Osteoblast (primary cell): ENCODE measurements at regions not wholly inside any gene's neighbourhood (a gene's known extent, or its start where the extent isn't known, plus 50 kb on each side); places are given as distances from the start of the nearest gene placed in this dataset.

Experiments
- DNase-seq: peaks from one replicate; pipeline ENCODE4 v3.0.0; 2011; ENCODE audit warnings: low spot score, mixed read lengths; ENCODE audit not compliant: insufficient read length; ENCODE audit errors: missing footprints
- H2AFZ ChIP-seq: 2 replicates; pipeline ENCODE4 v1.6.0; 2011; ENCODE audit warnings: mild to moderate bottlenecking, low read length
- H3K27ac ChIP-seq: 2 replicates; pipeline ENCODE4 v1.5.1; 2011; ENCODE audit warnings: mild to moderate bottlenecking, low read depth, low read length, moderate library complexity
- H3K27me3 ChIP-seq: 2 replicates; pipeline ENCODE4 v1.6.0; 2012; ENCODE audit warnings: mild to moderate bottlenecking, control low read depth, inconsistent platforms, low read length, moderate library complexity; ENCODE audit not compliant: insufficient read depth
- H3K36me3 ChIP-seq: 2 replicates; pipeline ENCODE4 v1.5.1; 2011; ENCODE audit warnings: mild to moderate bottlenecking, low read length, control low read depth, moderate library complexity; ENCODE audit not compliant: insufficient read depth
- H3K4me1 ChIP-seq: 2 replicates; pipeline ENCODE4 v1.5.1; 2011; ENCODE audit warnings: mild to moderate bottlenecking, low read length, control low read depth, moderate library complexity; ENCODE audit not compliant: insufficient read depth
- H3K4me2 ChIP-seq: 2 replicates; pipeline ENCODE4 v1.6.0; 2011; ENCODE audit warnings: mild to moderate bottlenecking, low read length; ENCODE audit not compliant: insufficient read depth
- H3K4me3 ChIP-seq: fragments of 200-600 bp; sonication (generic); 3 replicates; pipeline ENCODE4 v1.5.1; 2012; ENCODE audit warnings: mild to moderate bottlenecking, low read length, inconsistent platforms; ENCODE audit not compliant: insufficient read depth
- H3K79me2 ChIP-seq: 2 replicates; pipeline ENCODE4 v1.6.0; 2012; ENCODE audit warnings: mild to moderate bottlenecking, low read length, control low read depth, inconsistent platforms; ENCODE audit not compliant: insufficient read depth
- H3K9me3 ChIP-seq: 2 replicates; pipeline ENCODE4 v1.5.1; 2011; ENCODE audit warnings: low read depth, low read length, control low read depth
- H4K20me1 ChIP-seq: 2 replicates; pipeline ENCODE4 v1.6.0; 2012; ENCODE audit warnings: mild to moderate bottlenecking, low read length, control low read depth; ENCODE audit not compliant: insufficient read depth
- CTCF ChIP-seq: IDR thresholded peaks from 2 replicates; pipeline ENCODE4 v1.5.1; 2011; ENCODE audit warnings: mild to moderate bottlenecking, low read depth, low read length, moderate library complexity; ENCODE audit errors: extremely low read depth

DNA sequence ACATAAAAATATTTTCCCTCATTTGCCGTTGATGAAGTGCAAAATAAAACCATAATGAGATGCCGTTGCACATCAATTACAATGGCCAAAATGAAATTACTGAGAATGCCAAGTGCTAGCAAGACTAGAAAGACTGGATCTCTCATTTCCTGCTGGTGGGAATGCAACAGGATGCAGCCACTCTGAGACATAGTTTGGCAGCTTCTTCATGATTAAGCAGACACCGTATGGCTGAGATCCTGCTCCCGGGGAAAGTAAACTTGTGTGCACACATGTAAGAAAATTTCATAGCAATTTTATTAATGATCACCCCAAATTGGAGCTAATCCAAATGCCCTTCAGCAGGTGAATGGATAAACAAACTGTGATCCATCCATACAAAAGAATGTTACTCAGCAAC is 1013.2 kb downstream of the TBC1D22A start:
- Histone ChIP-seq H3K79me2 (no peaks in the 10 kb centered on the region), H3K36me3 (no peaks in the 10 kb centered on the region), H3K27ac (no peak overlapping the region), H2AFZ (no peak overlapping the region), H3K27me3 (no peaks in the 10 kb centered on the region), H3K4me1 (no peaks in the 10 kb centered on the region), H4K20me1 (no peaks in the 10 kb centered on the region), H3K9me3 (peaks cover 2% of the 10 kb centered on the region), H3K4me3 (no peak overlapping the region), H3K4me2 (no peak overlapping the region)
- TF ChIP-seq CTCF = no peak
- no peak for DNase-seq

GRCh38 chr22:47775191-47775590 is 1012.7 kb downstream of the TBC1D22A start:
- Histone ChIP-seq H3K4me1 (no peaks in the 10 kb centered on the region), H3K27ac (no peak overlapping the region), H3K79me2 (no peaks in the 10 kb centered on the region), H3K4me3 (no peak overlapping the region), H3K4me2 (no peak overlapping the region), H4K20me1 (no peaks in the 10 kb centered on the region), H2AFZ (no peak overlapping the region), H3K27me3 (no peaks in the 10 kb centered on the region), H3K9me3 (peaks cover 2% of the 10 kb centered on the region), H3K36me3 (no peaks in the 10 kb centered on the region)
- no peak for TF ChIP-seq CTCF
- DNase-seq = no peak

- no peak for TF ChIP-seq CTCF
- Histone ChIP-seq H3K27ac (no peak overlapping the region), H3K4me2 (no peak overlapping the region), H4K20me1 (no peaks in the 10 kb centered on the region), H2AFZ (no peak overlapping the region), H3K4me1 (no peaks in the 10 kb centered on the region), H3K27me3 (no peaks in the 10 kb centered on the region), H3K36me3 (no peaks in the 10 kb centered on the region), H3K79me2 (no peaks in the 10 kb centered on the region), H3K4me3 (no peak overlapping the region), H3K9me3 (peaks cover 2% of the 10 kb centered on the region)
- no peak for DNase-seq
Observed at GRCh38 chr22:47773635-47774034, 1011.2 kb downstream of the TBC1D22A start.

- Histone ChIP-seq H3K79me2 (no peaks in the 10 kb centered on the region), H2AFZ (no peak overlapping the region)
Observed at GRCh38 chr22:47772864-47773263, 1010.4 kb downstream of the TBC1D22A start.

More at GRCh38 chr22:47772864-47773263, 1010.4 kb downstream of the TBC1D22A start:
- no peak overlapping the region for H3K27ac ChIP-seq
- H3K4me3 ChIP-seq = no peak overlapping the region
- no peaks in the 10 kb centered on the region for H3K9me3 ChIP-seq
- no peaks in the 10 kb centered on the region for H3K27me3 ChIP-seq
- DNase-seq = no peak
- no peaks in the 10 kb centered on the region for H3K36me3 ChIP-seq
- no peaks in the 10 kb centered on the region for H4K20me1 ChIP-seq
- no peak overlapping the region for H3K4me2 ChIP-seq
- H3K4me1 ChIP-seq = no peaks in the 10 kb centered on the region
- TF ChIP-seq CTCF = no peak
